H1 (cell line): ENCODE measurements at regions not wholly inside any gene's neighbourhood (a gene's known extent, or its start where the extent isn't known, plus 50 kb on each side); places are given as distances from the start of the nearest gene placed in this dataset.

Source experiments
- CREB1 ChIP-seq: IDR thresholded peaks from 2 replicates; pipeline ENCODE4 v1.6.1; 2012; ENCODE audit warnings: inconsistent platforms
- EZH2 ChIP-seq: fragments of 200-600 bp; sonication (generic); IDR thresholded peaks from 2 replicates; pipeline ENCODE4 v1.7.1; 2012; ENCODE audit warnings: low read depth, mild to moderate bottlenecking, moderate library complexity, low read length, inconsistent platforms; ENCODE audit not compliant: severe bottlenecking
- GABPA ChIP-seq: IDR thresholded peaks from 2 replicates; pipeline ENCODE4 v1.6.1; 2011; ENCODE audit warnings: mild to moderate bottlenecking, low read length, moderate library complexity, borderline replicate concordance; ENCODE audit not compliant: insufficient read depth
- JUND ChIP-seq: IDR thresholded peaks from 2 replicates; pipeline ENCODE4 v1.6.1; 2011; ENCODE audit warnings: mild to moderate bottlenecking, improper control_type of control experiment, low read length
- MAFK ChIP-seq: IDR thresholded peaks from 2 replicates; pipeline ENCODE4 v1.6.1; 2012; ENCODE audit warnings: low read depth, mild to moderate bottlenecking, improper control_type of control experiment, low read length
- POLR2A ChIP-seq, 2 experiments: IDR thresholded peaks; 1 replicate in 1 of 2; 2 replicates in 1 of 2; pipeline ENCODE4 v1.6.1; 2011; ENCODE audit warnings: low read depth in 2 of 2, low read length in 2 of 2, mild to moderate bottlenecking in 2 of 2; ENCODE audit errors: control extremely low read depth in 1 of 2
- RFX5 ChIP-seq: IDR thresholded peaks from 2 replicates; pipeline ENCODE4 v1.6.1; 2011; ENCODE audit warnings: low read depth, low read length, improper control_type of control experiment, borderline replicate concordance
- SAP30 ChIP-seq: fragments of 300-600 bp; sonication (generic); IDR thresholded peaks from 2 replicates; pipeline ENCODE4 v1.7.1; 2012; ENCODE audit warnings: low read length, moderate library complexity, mild to moderate bottlenecking, inconsistent platforms; ENCODE audit not compliant: insufficient read depth, insufficient replicate concordance
- TAF1 ChIP-seq: IDR thresholded peaks from 2 replicates; pipeline ENCODE4 v1.6.1; 2011; ENCODE audit warnings: mild to moderate bottlenecking, low read depth, low read length
- YY1 ChIP-seq: IDR thresholded peaks from 2 replicates; pipeline ENCODE4 v1.6.1; 2011; ENCODE audit warnings: low read depth, mild to moderate bottlenecking, low read length
- TF ChIP-seq, protein P1 (sequence below): IDR thresholded peaks from 2 replicates; pipeline ENCODE4 v1.6.1; 2011; ENCODE audit warnings: low read depth, mild to moderate bottlenecking, low read length; ENCODE audit not compliant: insufficient read depth

DNA sequence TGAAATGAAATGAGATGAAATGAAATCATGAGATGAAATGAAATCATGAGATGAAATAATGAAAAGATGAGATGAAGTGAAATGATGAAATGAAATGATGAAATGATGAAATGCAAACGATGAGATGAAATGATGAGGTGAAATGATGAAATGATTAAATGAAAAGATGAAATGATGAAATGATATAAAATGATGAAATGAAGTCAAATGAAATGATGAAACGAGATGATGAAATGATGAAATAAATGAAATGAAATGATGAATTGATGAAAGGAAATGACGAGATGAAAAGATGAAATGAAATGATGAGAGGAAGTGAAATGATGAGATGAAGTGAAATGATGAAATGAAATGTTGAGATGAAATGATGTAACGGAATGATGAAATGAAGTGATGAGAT, 595.6 kb downstream of the TP53TG3F start:
- TF ChIP-seq GABPA, result no peak
- TF ChIP-seq, protein P1, sequence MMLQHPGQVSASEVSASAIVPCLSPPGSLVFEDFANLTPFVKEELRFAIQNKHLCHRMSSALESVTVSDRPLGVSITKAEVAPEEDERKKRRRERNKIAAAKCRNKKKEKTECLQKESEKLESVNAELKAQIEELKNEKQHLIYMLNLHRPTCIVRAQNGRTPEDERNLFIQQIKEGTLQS, result no peak
- no peak for TF ChIP-seq SAP30
- no peak for TF ChIP-seq TAF1
- TF ChIP-seq POLR2A (IDR thresholded peaks at IDR 0.05; ENCODE audit: control extremely low read depth in 1 of 2, low read depth in 2 of 2, low read length in 2 of 2), result no peak
- no peak for TF ChIP-seq EZH2
- no peak for TF ChIP-seq YY1
- no peak for TF ChIP-seq CREB1
- no peak for TF ChIP-seq RFX5
- no peak for TF ChIP-seq JUND
- no peak for TF ChIP-seq MAFK
